GM12878 (cell line): ENCODE measurements at regions not wholly inside any gene's neighbourhood (a gene's known extent, or its start where the extent isn't known, plus 50 kb on each side); places are given as distances from the start of the nearest gene placed in this dataset.

ENCODE experiments used
- ETV6 ChIP-seq, 2 experiments: fragments of 450-650 bp in 1 of 2; IDR thresholded peaks in 1 of 2; conservative IDR thresholded peaks in 1 of 2; 2 replicates each; pipeline ENCODE4 v1.6.1; 2014; ENCODE audit warnings: antibody characterized with exemption in 1 of 2, borderline replicate concordance in 1 of 2, low read depth in 1 of 2, mild to moderate bottlenecking in 1 of 2, moderate library complexity in 1 of 2
- EZH2 ChIP-seq: IDR thresholded peaks from 2 replicates; pipeline ENCODE4 v1.6.1; 2012; ENCODE audit warnings: low read depth, mild to moderate bottlenecking, control low read depth, inconsistent platforms, low read length, borderline replicate concordance; ENCODE audit not compliant: control insufficient read depth
- HCFC1 ChIP-seq: fragments of 150-350 bp; IDR thresholded peaks from 2 replicates; pipeline ENCODE4 v1.6.1; 2014; ENCODE audit warnings: low read length
- NFYA ChIP-seq: IDR thresholded peaks from 2 replicates; pipeline ENCODE4 v1.6.1; 2011; ENCODE audit warnings: low read depth, mild to moderate bottlenecking, low read length, improper control_type of control experiment, borderline replicate concordance
- NRF1 ChIP-seq: conservative IDR thresholded peaks from 2 replicates; pipeline ENCODE4 v1.6.1; 2011; ENCODE audit warnings: mild to moderate bottlenecking, low read depth, low read length, improper control_type of control experiment
- POLR2AphosphoS5 ChIP-seq: IDR thresholded peaks from 2 replicates; pipeline ENCODE4 v1.6.1; 2011; ENCODE audit warnings: mild to moderate bottlenecking, low read length, inconsistent platforms
- STAT1 ChIP-seq: fragments of 450-650 bp; conservative IDR thresholded peaks from 2 replicates; pipeline ENCODE4 v1.6.1; 2014; ENCODE audit warnings: antibody characterized with exemption, mild to moderate bottlenecking
- SUPT20H ChIP-seq: IDR thresholded peaks from 2 replicates; pipeline ENCODE4 v1.6.1; 2011; ENCODE audit warnings: low read depth, mild to moderate bottlenecking, low read length, moderate library complexity, borderline replicate concordance; ENCODE audit not compliant: control insufficient read depth
- SUZ12 ChIP-seq: fragments of 200-600 bp; sonication (generic); IDR thresholded peaks from one replicate; pipeline ENCODE4 v1.6.1; 2018; ENCODE audit warnings: antibody characterized with exemption, mild to moderate bottlenecking; ENCODE audit not compliant: unreplicated experiment
- ZNF24 ChIP-seq: fragments of 450-650 bp; IDR thresholded peaks from 2 replicates; pipeline ENCODE4 v1.6.1; 2017; ENCODE audit warnings: antibody characterized with exemption, mild to moderate bottlenecking
- TF ChIP-seq, protein P1 (sequence below), 3 experiments: IDR thresholded peaks in 2 of 3; conservative IDR thresholded peaks in 1 of 3; 2 replicates each; pipeline ENCODE4 v1.5.1; 2011; ENCODE audit warnings: low read depth in 3 of 3, low read length in 3 of 3, mild to moderate bottlenecking in 3 of 3, control low read depth in 2 of 3, moderate library complexity in 2 of 3, inconsistent platforms in 1 of 3, mixed read lengths in 1 of 3; ENCODE audit not compliant: control insufficient read depth in 2 of 3, insufficient read depth in 1 of 3; ENCODE audit errors: extremely low read depth in 1 of 3
- TF ChIP-seq, protein P2 (sequence below): fragments of 450-650 bp; IDR thresholded peaks from 2 replicates; pipeline ENCODE4 v1.6.1; 2017; ENCODE audit warnings: mild to moderate bottlenecking

DNA sequence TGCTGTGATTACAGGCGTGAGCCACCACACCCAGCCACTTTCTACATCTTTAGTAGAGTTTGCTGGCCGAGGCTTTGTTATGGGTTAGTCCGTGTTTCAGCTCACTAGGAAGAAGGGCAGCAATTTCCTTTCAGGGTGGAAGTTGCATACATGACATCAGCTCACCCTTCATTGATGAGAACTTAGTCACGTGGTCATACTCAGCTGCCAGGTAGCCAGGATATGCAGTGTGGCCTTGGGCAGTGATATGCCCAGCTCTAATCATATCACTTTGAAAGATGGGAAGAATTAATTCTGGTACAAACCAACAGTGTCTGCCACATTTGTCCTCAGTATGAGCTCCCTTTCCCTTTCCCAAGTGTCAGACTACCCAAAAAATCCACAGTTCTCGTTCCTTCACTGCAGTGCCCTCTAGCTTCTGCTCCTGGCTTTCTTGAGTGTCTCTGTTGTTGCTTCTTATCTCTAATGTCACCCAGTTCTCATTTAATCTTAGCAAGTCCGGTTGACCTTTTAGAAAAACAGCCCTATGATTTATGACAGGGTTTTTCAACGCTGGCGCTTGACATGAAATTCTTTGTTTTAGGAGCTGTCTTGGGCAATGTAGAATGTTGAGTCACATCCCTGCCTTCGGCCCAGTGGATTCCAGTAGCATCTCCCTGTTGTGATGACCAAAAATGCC lies 108.7 kb upstream of the ITGB1 start:
- no peak for TF ChIP-seq ZNF24
- TF ChIP-seq, protein P1, sequence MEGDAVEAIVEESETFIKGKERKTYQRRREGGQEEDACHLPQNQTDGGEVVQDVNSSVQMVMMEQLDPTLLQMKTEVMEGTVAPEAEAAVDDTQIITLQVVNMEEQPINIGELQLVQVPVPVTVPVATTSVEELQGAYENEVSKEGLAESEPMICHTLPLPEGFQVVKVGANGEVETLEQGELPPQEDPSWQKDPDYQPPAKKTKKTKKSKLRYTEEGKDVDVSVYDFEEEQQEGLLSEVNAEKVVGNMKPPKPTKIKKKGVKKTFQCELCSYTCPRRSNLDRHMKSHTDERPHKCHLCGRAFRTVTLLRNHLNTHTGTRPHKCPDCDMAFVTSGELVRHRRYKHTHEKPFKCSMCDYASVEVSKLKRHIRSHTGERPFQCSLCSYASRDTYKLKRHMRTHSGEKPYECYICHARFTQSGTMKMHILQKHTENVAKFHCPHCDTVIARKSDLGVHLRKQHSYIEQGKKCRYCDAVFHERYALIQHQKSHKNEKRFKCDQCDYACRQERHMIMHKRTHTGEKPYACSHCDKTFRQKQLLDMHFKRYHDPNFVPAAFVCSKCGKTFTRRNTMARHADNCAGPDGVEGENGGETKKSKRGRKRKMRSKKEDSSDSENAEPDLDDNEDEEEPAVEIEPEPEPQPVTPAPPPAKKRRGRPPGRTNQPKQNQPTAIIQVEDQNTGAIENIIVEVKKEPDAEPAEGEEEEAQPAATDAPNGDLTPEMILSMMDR (IDR thresholded peaks at IDR 0.05 in 2 of 3, conservative IDR thresholded peaks at IDR 0.05 in 1 of 3; ENCODE audit: control insufficient read depth in 2 of 3, extremely low read depth in 1 of 3, insufficient read depth in 1 of 3, low read depth in 3 of 3, low read length in 3 of 3) = no peak
- TF ChIP-seq NRF1 = no peak
- TF ChIP-seq SUPT20H = no peak
- no peak for TF ChIP-seq SUZ12
- no peak for TF ChIP-seq ETV6 (conservative IDR thresholded peaks at IDR 0.05 in 1 of 2, IDR thresholded peaks at IDR 0.05 in 1 of 2; ENCODE audit: borderline replicate concordance in 1 of 2, low read depth in 1 of 2)
- TF ChIP-seq, protein P2, sequence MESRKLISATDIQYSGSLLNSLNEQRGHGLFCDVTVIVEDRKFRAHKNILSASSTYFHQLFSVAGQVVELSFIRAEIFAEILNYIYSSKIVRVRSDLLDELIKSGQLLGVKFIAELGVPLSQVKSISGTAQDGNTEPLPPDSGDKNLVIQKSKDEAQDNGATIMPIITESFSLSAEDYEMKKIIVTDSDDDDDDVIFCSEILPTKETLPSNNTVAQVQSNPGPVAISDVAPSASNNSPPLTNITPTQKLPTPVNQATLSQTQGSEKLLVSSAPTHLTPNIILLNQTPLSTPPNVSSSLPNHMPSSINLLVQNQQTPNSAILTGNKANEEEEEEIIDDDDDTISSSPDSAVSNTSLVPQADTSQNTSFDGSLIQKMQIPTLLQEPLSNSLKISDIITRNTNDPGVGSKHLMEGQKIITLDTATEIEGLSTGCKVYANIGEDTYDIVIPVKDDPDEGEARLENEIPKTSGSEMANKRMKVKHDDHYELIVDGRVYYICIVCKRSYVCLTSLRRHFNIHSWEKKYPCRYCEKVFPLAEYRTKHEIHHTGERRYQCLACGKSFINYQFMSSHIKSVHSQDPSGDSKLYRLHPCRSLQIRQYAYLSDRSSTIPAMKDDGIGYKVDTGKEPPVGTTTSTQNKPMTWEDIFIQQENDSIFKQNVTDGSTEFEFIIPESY = no peak
- TF ChIP-seq NFYA = no peak
- no peak for TF ChIP-seq POLR2AphosphoS5
- no peak for TF ChIP-seq EZH2
- TF ChIP-seq STAT1 = no peak
- TF ChIP-seq HCFC1 = no peak
